GM18505 (cell line): ENCODE measurements at regions not wholly inside any gene's neighbourhood (a gene's known extent, or its start where the extent isn't known, plus 50 kb on each side); places are given as distances from the start of the nearest gene placed in this dataset.

ENCODE experiments used
- ATAC-seq: cut with Tn5 transposase; IDR thresholded peaks from one replicate; pipeline ENCODE4 v1.9.1; 2021; ENCODE audit not compliant: unreplicated experiment
- POLR2A ChIP-seq: IDR thresholded peaks from 4 replicates; pipeline ENCODE4 v1.6.1; 2011; ENCODE audit warnings: borderline replicate concordance; ENCODE audit not compliant: insufficient read depth, insufficient read length; ENCODE audit errors: extremely low read depth

GRCh38 chr4:115374621-115375020 is 261.2 kb upstream of the NDST4 start:
- no peak for ATAC-seq
- no peak for TF ChIP-seq POLR2A

GRCh38 chr4:115370490-115370889 is 257.1 kb upstream of the NDST4 start:
- ATAC-seq: no peak
- TF ChIP-seq POLR2A: no peak

GRCh38 chr4:115370012-115370411 is 256.6 kb upstream of the NDST4 start:
- no peak for ATAC-seq
- no peak for TF ChIP-seq POLR2A

GRCh38 chr4:115366390-115366789 is 253.0 kb upstream of the NDST4 start:
- no peak for ATAC-seq
- TF ChIP-seq POLR2A: no peak

GRCh38 chr4:115365185-115365584 is 251.8 kb upstream of the NDST4 start:
- no peak for TF ChIP-seq POLR2A
- ATAC-seq: no peak

- ATAC-seq: no peak
- no peak for TF ChIP-seq POLR2A
Observed at GRCh38 chr4:115361781-115362180, 248.4 kb upstream of the NDST4 start.

GRCh38 chr4:115360431-115360830 is 247.0 kb upstream of the NDST4 start:
- no peak for ATAC-seq
- TF ChIP-seq POLR2A: no peak

GRCh38 chr4:115357776-115358175 is 244.4 kb upstream of the NDST4 start:
- no peak for ATAC-seq
- TF ChIP-seq POLR2A: no peak

GRCh38 chr4:115356176-115356575 is 242.8 kb upstream of the NDST4 start:
- no peak for ATAC-seq
- TF ChIP-seq POLR2A: no peak

- ATAC-seq: no peak
Observed at GRCh38 chr4:115355329-115355728, 241.9 kb upstream of the NDST4 start.

GRCh38 chr4:115353370-115353769 is 239.9 kb upstream of the NDST4 start:
- no peak for ATAC-seq
- no peak for TF ChIP-seq POLR2A

More at GRCh38 chr4:115355329-115355728, 241.9 kb upstream of the NDST4 start:
- TF ChIP-seq POLR2A: no peak

GRCh38 chr4:115343171-115343570 is 229.8 kb upstream of the NDST4 start:
- TF ChIP-seq POLR2A: no peak

GRCh38 chr4:115334736-115335411 is 221.5 kb upstream of the NDST4 start:
- ATAC-seq: peak; percentile 68
- TF ChIP-seq POLR2A: no peak

More at GRCh38 chr4:115343171-115343570, 229.8 kb upstream of the NDST4 start:
- no peak for ATAC-seq

GRCh38 chr4:115332078-115332477 is 218.7 kb upstream of the NDST4 start:
- no peak for ATAC-seq

GRCh38 chr4:115331241-115331640 is 217.8 kb upstream of the NDST4 start:
- no peak for ATAC-seq
- no peak for TF ChIP-seq POLR2A

More at GRCh38 chr4:115332078-115332477, 218.7 kb upstream of the NDST4 start:
- no peak for TF ChIP-seq POLR2A

GRCh38 chr4:115325836-115326235 is 212.4 kb upstream of the NDST4 start:
- ATAC-seq: no peak
- no peak for TF ChIP-seq POLR2A
